Right cardiac atrium (tissue), 5 donors: ENCODE measurements at regions not wholly inside any gene's neighbourhood (a gene's known extent, or its start where the extent isn't known, plus 50 kb on each side); places are given as distances from the start of the nearest gene placed in this dataset.
"Not testable (repeated sequence)": the region's sequence is repeated elsewhere in the genome, so short reads cannot be mapped to it uniquely, and the experiment has no call there.

Experiments used
- ATAC-seq, 2 donors: fragments of 200-7000 bp; cut with Tn5 transposase; one replicate each; pipeline versions ENCODE4 v1.8.0 to v1.9.1; 2020; ENCODE audit warnings: moderate library complexity in 2 of 2, mild to moderate bottlenecking in 1 of 2
- DNase-seq, 3 donors: peaks; one replicate each; pipeline ENCODE4 v3.0.0-alpha.2; 2020
- H3K27ac ChIP-seq: one replicate; pipeline ENCODE4 v1.5.1; 2013; ENCODE audit warnings: mild to moderate bottlenecking, low read length, control low read depth, moderate library complexity
- H3K27me3 ChIP-seq: one replicate; pipeline ENCODE4 v1.6.1; 2013; ENCODE audit not compliant: control insufficient read depth, insufficient read depth
- H3K4me1 ChIP-seq: one replicate; pipeline ENCODE4 v1.6.1; 2013; ENCODE audit warnings: low read length; ENCODE audit not compliant: control insufficient read depth, insufficient read depth
- H3K4me3 ChIP-seq: one replicate; pipeline ENCODE4 v1.5.1; 2013; ENCODE audit warnings: low read length, control low read depth
- H3K9me3 ChIP-seq: one replicate; pipeline ENCODE4 v1.6.1; 2013; ENCODE audit warnings: low read length; ENCODE audit not compliant: control insufficient read depth
- WGBS: extraction: QIAGEN DNeasy Blood & Tissue Kit; methylation state at CpG from one replicate; pipeline ENCODE4 v1.1.7; 2013; 5-methylcytosine and 5-hydroxymethylcytosine counted together
- intact Hi-C, 4 donors: fragments of 100-400 bp; cut with DNase I; formaldehyde crosslinking; loops; one replicate each; pipeline versions ENCODE4 v1.11.0 to v1.14.0; 2022 to 2023
- donor health status: healthy with polysubstance abuse.
- donor health status: DM: no; HTN: yes; CAD: no.
- donor health status: DM: no; HTN: no; CAD: no.
- donor health status: DM: no; HTN: yes; CAD: no; lungs with severe emphysema.
- donor health status: DM: yes; HTN: yes; CAD: no.

- no peak for ATAC-seq
- no peaks in the 10 kb centered on the region for H3K9me3 ChIP-seq
- no peak overlapping the region for H3K27ac ChIP-seq
- intact Hi-C loops: no loop called here
- no peak for DNase-seq
- H3K4me3 ChIP-seq: no peak overlapping the region
- no peaks in the 10 kb centered on the region for H3K27me3 ChIP-seq
- no peaks in the 10 kb centered on the region for H3K4me1 ChIP-seq
Measured at GRCh38 chr13:34172048-34172447, 354.1 kb downstream of the RFC3 start.

- ATAC-seq (no peak), DNase-seq (no peak)
- no peak overlapping the region for H3K27ac ChIP-seq
- H3K4me3 ChIP-seq: no peak overlapping the region
- H3K9me3 ChIP-seq: no peaks in the 10 kb centered on the region
- H3K4me1 ChIP-seq: no peaks in the 10 kb centered on the region
- 85% methylated on average over 2 of the region's 2 CpGs for WGBS
- H3K27me3 ChIP-seq: no peaks in the 10 kb centered on the region
- intact Hi-C loops: no loop called here
Measured at GRCh38 chr13:34174671-34175145, 356.8 kb downstream of the RFC3 start.

DNA sequence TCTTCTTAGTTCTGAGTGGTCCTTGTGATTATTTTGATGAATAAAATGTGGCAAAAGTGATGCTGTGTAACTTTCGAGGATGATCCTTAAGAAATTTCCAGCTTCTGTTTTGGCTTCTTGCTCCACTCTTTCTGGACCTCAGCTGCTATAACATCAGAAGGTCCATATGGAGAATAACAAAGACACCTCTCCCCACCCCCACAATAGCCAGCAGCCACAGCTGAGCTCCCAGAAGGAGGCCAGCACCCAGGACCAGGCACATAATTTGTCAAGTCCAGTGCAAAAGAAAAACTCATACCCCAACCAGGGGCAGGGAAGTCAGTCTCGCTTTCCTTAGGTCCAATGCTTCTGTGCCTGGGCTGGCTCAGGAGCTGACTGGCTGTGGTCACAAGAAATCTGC lies 357.6 kb downstream of the RFC3 start:
- 89% methylated on average over 2 of the region's 2 CpGs for WGBS
- Histone ChIP-seq H3K27ac (no peak overlapping the region), H3K4me1 (no peaks in the 10 kb centered on the region), H3K9me3 (no peaks in the 10 kb centered on the region), H3K27me3 (no peaks in the 10 kb centered on the region), H3K4me3 (no peak overlapping the region)
- ATAC-seq (no peak), DNase-seq (no peak)
- intact Hi-C loops: no loop called here

- ATAC-seq: no peak
- Histone ChIP-seq H3K4me1 (no peaks in the 10 kb centered on the region), H3K27ac (no peak overlapping the region), H3K27me3 (no peaks in the 10 kb centered on the region), H3K4me3 (no peak overlapping the region), H3K9me3 (no peaks in the 10 kb centered on the region)
- DNase-seq: no peak
- WGBS: 69% methylated on average over 5 of the region's 5 CpGs
- intact Hi-C loops: no loop called here
Measured at GRCh38 chr13:34176633-34177032, 358.7 kb downstream of the RFC3 start.

DNA sequence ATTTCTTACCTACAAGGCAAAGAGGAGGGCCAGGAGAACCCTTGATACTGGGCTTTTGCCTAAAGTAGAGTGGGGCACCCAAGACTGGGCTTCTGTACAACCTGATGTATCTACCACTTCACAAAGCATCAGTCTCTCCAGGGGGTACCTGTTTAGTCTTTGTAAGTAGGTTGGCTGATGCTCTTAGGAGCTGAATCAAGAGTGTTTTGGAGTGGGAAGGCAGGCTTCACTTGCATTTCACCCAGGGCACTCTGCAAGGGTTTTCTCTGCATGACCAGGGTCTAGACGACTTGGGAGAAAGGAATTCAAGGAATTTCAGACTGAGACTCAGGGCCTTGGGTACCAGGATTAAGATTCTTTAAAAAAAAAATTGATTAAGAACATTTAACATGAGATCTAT lies 361.5 kb downstream of the RFC3 start:
- DNase-seq (no peak), ATAC-seq (no peak)
- Histone ChIP-seq H3K27ac (no peak overlapping the region), H3K4me1 (no peaks in the 10 kb centered on the region), H3K9me3 (no peaks in the 10 kb centered on the region), H3K27me3 (no peaks in the 10 kb centered on the region), H3K4me3 (no peak overlapping the region)
- 43% methylated on average over 1 of the region's 1 CpG for WGBS
- intact Hi-C loops: no loop called here

- H3K4me3 ChIP-seq: no peak overlapping the region
- intact Hi-C loops: no loop called here
- 76% methylated on average over 2 of the region's 2 CpGs for WGBS
- H3K27me3 ChIP-seq: no peaks in the 10 kb centered on the region
- no peak overlapping the region for H3K27ac ChIP-seq
- no peaks in the 10 kb centered on the region for H3K4me1 ChIP-seq
- no peaks in the 10 kb centered on the region for H3K9me3 ChIP-seq
- ATAC-seq: no peak
- no peak for DNase-seq
Measured at GRCh38 chr13:34179927-34180326, 362.0 kb downstream of the RFC3 start.

DNA sequence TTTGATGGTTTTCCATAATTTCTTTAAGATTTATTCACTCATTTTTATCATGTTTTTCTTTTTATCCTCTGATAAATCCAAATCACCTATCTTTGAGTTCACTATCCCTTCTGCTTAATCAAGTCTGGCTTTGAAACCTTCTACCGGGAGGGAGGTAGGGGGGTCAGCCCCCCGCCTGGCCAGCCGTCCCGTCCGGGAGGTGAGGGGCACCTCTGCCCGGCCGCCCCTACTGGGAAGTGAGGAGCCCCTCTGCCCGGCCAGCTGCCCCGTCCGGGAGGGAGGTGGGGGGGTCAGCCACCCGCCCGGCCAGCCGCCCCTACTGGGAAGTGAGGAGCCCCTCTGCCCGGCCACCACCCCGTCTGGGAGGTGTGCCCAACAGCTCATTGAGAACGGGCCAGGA lies 363.3 kb downstream of the RFC3 start:
- not testable (repeated sequence) for ATAC-seq, DNase-seq
- WGBS: 95% methylated on average over 15 of the region's 16 CpGs

GRCh38 chr13:34189946-34190345 lies 372.0 kb downstream of the RFC3 start:
- Histone ChIP-seq H3K4me3 (no peak overlapping the region), H3K4me1 (no peaks in the 10 kb centered on the region), H3K27ac (no peak overlapping the region), H3K27me3 (no peaks in the 10 kb centered on the region), H3K9me3 (no peaks in the 10 kb centered on the region)
- no peak for ATAC-seq
- intact Hi-C loops: no loop called here
- no peak for DNase-seq
- WGBS: 72% methylated on average over 2 of the region's 2 CpGs

More for the DNA sequence above, 363.3 kb downstream of the RFC3 start:
- H3K4me3 ChIP-seq, H3K9me3 ChIP-seq, H3K27me3 ChIP-seq, intact Hi-C loops, H3K4me1 ChIP-seq, H3K27ac ChIP-seq: not testable (repeated sequence)

DNA sequence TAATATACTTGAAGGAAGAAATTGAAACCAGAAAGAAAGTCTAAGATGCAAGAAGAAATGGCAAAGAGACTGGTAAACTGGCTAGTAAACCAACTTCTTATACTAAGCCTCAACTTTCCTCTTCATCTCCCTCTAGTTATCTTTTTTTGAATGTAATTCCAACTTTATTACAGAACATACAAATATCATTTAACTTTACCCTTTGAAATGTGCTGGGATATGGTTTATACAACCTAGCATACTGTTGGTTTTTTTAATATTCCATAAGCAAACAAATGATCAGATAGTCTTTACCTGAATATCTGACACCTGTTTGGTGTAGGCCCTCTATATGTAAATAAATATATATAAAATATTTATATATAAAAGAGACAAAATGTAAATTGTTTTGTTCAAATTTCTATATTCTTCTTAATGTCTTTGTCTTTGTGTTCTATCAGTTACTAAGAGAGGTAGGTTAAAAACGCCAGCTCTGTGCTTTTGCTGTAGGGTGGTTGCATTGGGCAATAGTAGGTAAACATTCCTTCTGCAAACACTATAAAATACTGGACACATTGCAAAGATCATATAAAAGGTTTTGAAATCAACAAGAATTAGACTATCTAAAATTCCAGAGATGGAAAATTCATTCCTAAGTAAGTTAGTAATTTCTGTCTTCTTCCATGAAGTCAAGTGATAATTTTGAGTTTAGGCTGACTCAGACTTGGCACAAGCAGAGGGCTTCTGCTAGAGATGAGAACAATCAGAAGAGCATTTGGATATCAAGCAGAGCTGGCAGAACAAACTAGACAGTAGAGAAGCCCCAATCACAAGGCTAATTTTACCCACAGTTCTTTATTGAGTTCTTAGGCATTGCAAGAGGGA lies 383.3 kb downstream of the RFC3 start:
- intact Hi-C loops: no loop called here

GRCh38 chr13:34207334-34207733 lies 389.4 kb downstream of the RFC3 start:
- Histone ChIP-seq H3K9me3 (no peaks in the 10 kb centered on the region), H3K27ac (peak overlapping the region; percentile 8), H3K4me3 (no peak overlapping the region), H3K27me3 (no peaks in the 10 kb centered on the region), H3K4me1 (no peaks in the 10 kb centered on the region)
- DNase-seq: peak; percentile 25 to 65 (median 37)
- intact Hi-C loops: no loop called here
- peak; percentile 55 to 58 for ATAC-seq
- 31% methylated on average over 4 of the region's 4 CpGs for WGBS

More for the DNA sequence above, 383.3 kb downstream of the RFC3 start:
- ATAC-seq: peak; percentile 71 to 76
- 85% methylated on average over 1 of the region's 1 CpG for WGBS
- Histone ChIP-seq H3K9me3 (no peaks in the 10 kb centered on the region), H3K27me3 (no peaks in the 10 kb centered on the region), H3K4me3 (no peak overlapping the region), H3K4me1 (no peaks in the 10 kb centered on the region), H3K27ac (no peak overlapping the region)
- DNase-seq: no peak

DNA sequence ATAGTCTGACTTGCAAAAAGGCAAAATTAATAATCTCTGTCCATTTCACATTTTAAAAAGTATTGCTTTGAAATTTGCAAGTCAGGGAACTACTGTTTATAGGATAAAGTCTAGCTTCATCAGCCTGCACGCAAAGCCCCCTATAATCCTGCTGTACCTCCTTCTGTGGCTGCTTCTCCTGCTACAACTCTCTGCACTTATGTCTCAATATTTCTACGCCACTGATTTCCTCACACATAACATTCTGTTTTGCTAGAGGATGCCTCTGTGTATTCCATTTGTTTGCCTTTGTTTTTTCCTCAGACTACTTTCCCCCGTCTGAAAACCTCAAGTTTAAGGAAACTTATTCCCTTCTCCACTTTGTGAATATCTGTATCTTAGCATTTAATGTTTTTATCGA lies 389.9 kb downstream of the RFC3 start:
- H3K27me3 ChIP-seq: no peaks in the 10 kb centered on the region
- H3K4me1 ChIP-seq: no peaks in the 10 kb centered on the region
- intact Hi-C loops: no loop called here
- H3K4me3 ChIP-seq: no peak overlapping the region
- no peak overlapping the region for H3K27ac ChIP-seq
- H3K9me3 ChIP-seq: no peaks in the 10 kb centered on the region
- WGBS: 69% methylated on average over 4 of the region's 4 CpGs
- ATAC-seq (no peak), DNase-seq (no peak)
